ENCODE measurements at regions not wholly inside any gene's neighbourhood (a gene's known extent, or its start where the extent isn't known, plus 50 kb on each side); places are given as distances from the start of the nearest gene placed in this dataset.
"Not testable (repeated sequence)": the region's sequence is repeated elsewhere in the genome, so short reads cannot be mapped to it uniquely, and the experiment has no call there.

GRCh38 chr4:134879019-134879418 is 677.4 kb upstream of the PABPC4L start:
- TF ChIP-seq CTCF (conservative IDR thresholded peaks at IDR 0.05) (no peak), ZFX (IDR thresholded peaks at IDR 0.05) (no peak)
- no peak overlapping the region for H3K27ac ChIP-seq

GRCh38 chr4:134867027-134867426 is 665.4 kb upstream of the PABPC4L start:
- no peak for TF ChIP-seq CTCF (conservative IDR thresholded peaks at IDR 0.05)
- no peak for TF ChIP-seq ZFX (IDR thresholded peaks at IDR 0.05)
- no peak overlapping the region for H3K27ac ChIP-seq

- TF ChIP-seq CTCF (conservative IDR thresholded peaks at IDR 0.05) (peak; percentile 27; the same call in 1 of the 2 replicates), ZFX (IDR thresholded peaks at IDR 0.05) (no peak)
- H3K27ac ChIP-seq, result no peak overlapping the region
Observed at GRCh38 chr4:134865675-134866074, 664.1 kb upstream of the PABPC4L start.

GRCh38 chr4:134862116-134862515 is 660.5 kb upstream of the PABPC4L start:
- no peak for TF ChIP-seq CTCF (conservative IDR thresholded peaks at IDR 0.05)
- TF ChIP-seq ZFX (IDR thresholded peaks at IDR 0.05), result no peak
- H3K27ac ChIP-seq, result no peak overlapping the region

GRCh38 chr4:134848681-134849080 is 647.1 kb upstream of the PABPC4L start:
- TF ChIP-seq CTCF (conservative IDR thresholded peaks at IDR 0.05) (no peak), ZFX (IDR thresholded peaks at IDR 0.05) (no peak)
- no peak overlapping the region for H3K27ac ChIP-seq

- H3K27ac ChIP-seq, result not testable (repeated sequence)
Observed at GRCh38 chr4:134830741-134831140, 629.2 kb upstream of the PABPC4L start.

GRCh38 chr4:134812611-134813010 is 611.0 kb upstream of the PABPC4L start:
- H3K27ac ChIP-seq, result no peak overlapping the region
- no peak for TF ChIP-seq CTCF (conservative IDR thresholded peaks at IDR 0.05)
- no peak for TF ChIP-seq ZFX (IDR thresholded peaks at IDR 0.05)

- H3K27ac ChIP-seq, result no peak overlapping the region
- TF ChIP-seq ZFX (IDR thresholded peaks at IDR 0.05) (no peak), CTCF (conservative IDR thresholded peaks at IDR 0.05) (no peak)
Observed at GRCh38 chr4:134807231-134807745, 605.7 kb upstream of the PABPC4L start.
